ENCODE measurements at regions not wholly inside any gene's neighbourhood (a gene's known extent, or its start where the extent isn't known, plus 50 kb on each side); places are given as distances from the start of the nearest gene placed in this dataset.
"Not testable (repeated sequence)": the region's sequence is repeated elsewhere in the genome, so short reads cannot be mapped to it uniquely, and the experiment has no call there.

GRCh38 chr6:74048387-74048786, 352.4 kb downstream of the CD109 start:
- no peaks in the 10 kb centered on the region for H3K27me3 ChIP-seq (ENCODE audit: control insufficient read depth in 1 of 2, insufficient read depth in 2 of 2, low read length in 2 of 2)
- H3K27ac ChIP-seq (ENCODE audit: low read length), result no peak overlapping the region
- no peaks in the 10 kb centered on the region for H3K4me1 ChIP-seq (ENCODE audit: control insufficient read depth, insufficient read depth, low read length)
- H3K4me3 ChIP-seq (ENCODE audit: low read length in 2 of 2), result no peak overlapping the region
- no peaks in the 10 kb centered on the region for H3K9me3 ChIP-seq (ENCODE audit: control insufficient read depth in 2 of 2, low read length in 2 of 2)
- H3K36me3 ChIP-seq (ENCODE audit: control insufficient read depth in 2 of 2, insufficient read depth in 2 of 2, low read length in 2 of 2), result no peaks in the 10 kb centered on the region
- no peak overlapping the region for H3K9ac ChIP-seq (ENCODE audit: low read length in 2 of 2)

GRCh38 chr6:74044417-74045096, 348.6 kb downstream of the CD109 start:
- no peaks in the 10 kb centered on the region for H3K4me1 ChIP-seq (ENCODE audit: control insufficient read depth, insufficient read depth, low read length)
- no peaks in the 10 kb centered on the region for H3K9me3 ChIP-seq (ENCODE audit: control insufficient read depth in 2 of 2, low read length in 2 of 2)
- no peaks in the 10 kb centered on the region for H3K36me3 ChIP-seq (ENCODE audit: control insufficient read depth in 2 of 2, insufficient read depth in 2 of 2, low read length in 2 of 2)
- no peak overlapping the region for H3K9ac ChIP-seq (ENCODE audit: low read length in 2 of 2)
- no peak overlapping the region for H3K4me3 ChIP-seq (ENCODE audit: low read length in 2 of 2)
- no peak overlapping the region for H3K27ac ChIP-seq (ENCODE audit: low read length)
- no peaks in the 10 kb centered on the region for H3K27me3 ChIP-seq (ENCODE audit: control insufficient read depth in 1 of 2, insufficient read depth in 2 of 2, low read length in 2 of 2)

DNA sequence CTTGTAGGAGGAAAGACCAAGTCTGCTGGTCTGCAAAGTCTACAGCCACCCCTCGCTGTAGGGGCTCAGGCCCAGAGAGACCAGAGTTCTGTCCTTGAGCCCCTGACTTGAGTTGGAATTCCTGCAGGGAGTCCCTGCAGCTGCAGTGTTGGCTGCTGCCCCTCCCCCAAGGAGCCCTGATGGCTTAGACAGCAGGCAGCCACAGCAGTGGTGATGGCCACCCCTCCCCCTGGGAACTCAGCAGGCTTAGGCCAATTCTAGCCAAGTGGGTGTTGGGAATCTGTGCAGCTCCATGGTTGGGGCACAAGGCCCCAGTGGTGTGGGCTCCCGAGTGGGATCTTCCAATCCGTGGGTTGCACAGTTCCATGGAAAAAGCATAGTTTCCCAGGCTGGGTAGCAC, 345.4 kb downstream of the CD109 start:
- no peaks in the 10 kb centered on the region for H3K9me3 ChIP-seq (ENCODE audit: control insufficient read depth in 2 of 2, low read length in 2 of 2)
- no peaks in the 10 kb centered on the region for H3K36me3 ChIP-seq (ENCODE audit: control insufficient read depth in 2 of 2, insufficient read depth in 2 of 2, low read length in 2 of 2)
- no peak overlapping the region for H3K9ac ChIP-seq (ENCODE audit: low read length in 2 of 2)
- H3K27ac ChIP-seq (ENCODE audit: low read length), result no peak overlapping the region
- H3K4me3 ChIP-seq (ENCODE audit: low read length in 2 of 2), result no peak overlapping the region
- no peaks in the 10 kb centered on the region for H3K27me3 ChIP-seq (ENCODE audit: control insufficient read depth in 1 of 2, insufficient read depth in 2 of 2, low read length in 2 of 2)
- no peaks in the 10 kb centered on the region for H3K4me1 ChIP-seq (ENCODE audit: control insufficient read depth, insufficient read depth, low read length)

- H3K36me3 ChIP-seq (ENCODE audit: control insufficient read depth in 2 of 2, insufficient read depth in 2 of 2, low read length in 2 of 2), result no peaks in the 10 kb centered on the region
- no peaks in the 10 kb centered on the region for H3K4me1 ChIP-seq (ENCODE audit: control insufficient read depth, insufficient read depth, low read length)
- H3K27ac ChIP-seq (ENCODE audit: low read length), result no peak overlapping the region
- no peak overlapping the region for H3K9ac ChIP-seq (ENCODE audit: low read length in 2 of 2)
- H3K4me3 ChIP-seq (ENCODE audit: low read length in 2 of 2), result no peak overlapping the region
- H3K9me3 ChIP-seq (ENCODE audit: control insufficient read depth in 2 of 2, low read length in 2 of 2), result peaks cover 0 to 4% of the 10 kb centered on the region in 2 donors
- H3K27me3 ChIP-seq (ENCODE audit: control insufficient read depth in 1 of 2, insufficient read depth in 2 of 2, low read length in 2 of 2), result no peaks in the 10 kb centered on the region
Measured at GRCh38 chr6:74018825-74019224, 322.8 kb downstream of the CD109 start.

DNA sequence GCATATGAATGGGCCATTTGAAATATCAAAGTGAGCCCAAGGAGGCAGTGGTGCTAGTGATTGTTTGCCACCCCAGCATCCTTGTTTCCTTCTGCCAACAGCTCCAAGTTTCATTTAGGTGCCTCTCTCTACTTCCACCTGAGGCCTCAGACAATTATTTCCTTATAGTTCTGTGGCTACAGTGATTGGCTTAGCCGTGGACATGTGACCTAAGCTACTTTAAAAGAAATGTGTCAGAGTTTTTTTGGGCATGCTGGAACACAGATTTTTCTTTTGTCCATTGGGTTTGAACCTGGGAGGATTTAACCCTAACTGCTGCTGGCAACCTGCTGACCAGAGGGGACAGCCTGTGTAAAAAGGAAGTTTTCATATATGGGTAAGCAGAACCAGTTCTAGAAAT, 319.4 kb downstream of the CD109 start:
- H3K4me3 ChIP-seq (ENCODE audit: low read length in 2 of 2), result no peak overlapping the region
- H3K4me1 ChIP-seq (ENCODE audit: control insufficient read depth, insufficient read depth, low read length), result no peaks in the 10 kb centered on the region
- H3K27ac ChIP-seq (ENCODE audit: low read length), result no peak overlapping the region
- H3K36me3 ChIP-seq (ENCODE audit: control insufficient read depth in 2 of 2, insufficient read depth in 2 of 2, low read length in 2 of 2), result no peaks in the 10 kb centered on the region
- no peaks in the 10 kb centered on the region for H3K27me3 ChIP-seq (ENCODE audit: control insufficient read depth in 1 of 2, insufficient read depth in 2 of 2, low read length in 2 of 2)
- peaks cover 0 to 4% of the 10 kb centered on the region in 2 donors for H3K9me3 ChIP-seq (ENCODE audit: control insufficient read depth in 2 of 2, low read length in 2 of 2)
- no peak overlapping the region for H3K9ac ChIP-seq (ENCODE audit: low read length in 2 of 2)

DNA sequence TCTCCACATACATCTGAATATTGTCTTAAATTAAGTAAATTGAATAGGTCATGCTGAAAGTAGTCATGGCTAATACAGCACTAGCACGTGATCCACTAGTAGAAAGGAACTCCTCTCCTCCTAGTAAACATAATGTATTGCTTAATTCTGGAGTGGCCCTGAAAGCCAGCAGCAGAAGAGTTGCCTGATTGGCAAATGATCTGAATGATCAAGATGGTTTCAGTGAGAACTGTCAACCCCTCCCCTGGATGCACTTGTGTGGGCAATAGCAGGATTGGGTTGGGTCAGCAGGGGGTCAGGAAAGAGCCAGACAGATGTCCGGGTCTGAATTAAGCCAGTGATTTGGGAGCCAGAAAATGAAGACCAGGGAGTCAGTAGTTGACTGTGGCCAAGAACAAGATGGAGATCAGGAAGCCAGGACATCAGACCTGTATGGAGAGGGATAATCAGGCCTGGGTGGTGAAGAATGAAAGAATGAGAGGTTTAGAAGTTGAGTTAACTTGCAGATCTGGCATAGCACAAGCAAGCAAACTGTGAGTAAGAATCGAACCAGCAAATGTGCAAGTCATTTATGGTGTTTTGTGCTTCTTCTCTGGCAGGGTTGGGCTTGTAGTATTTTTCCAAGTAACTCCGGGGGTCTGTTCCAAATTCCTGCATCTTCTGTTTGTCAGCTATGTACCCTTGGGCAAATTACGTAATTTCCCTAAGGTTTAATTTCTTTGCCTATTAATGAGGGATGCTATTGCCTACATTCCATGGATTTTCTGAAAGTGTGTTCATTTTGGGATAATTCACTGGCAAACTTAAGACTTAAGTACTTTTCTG, 304.9 kb downstream of the CD109 start:
- H3K27me3 ChIP-seq (ENCODE audit: control insufficient read depth in 1 of 2, insufficient read depth in 2 of 2, low read length in 2 of 2), result no peaks in the 10 kb centered on the region
- no peaks in the 10 kb centered on the region for H3K9me3 ChIP-seq (ENCODE audit: control insufficient read depth in 2 of 2, low read length in 2 of 2)
- H3K4me1 ChIP-seq (ENCODE audit: control insufficient read depth, insufficient read depth, low read length), result no peaks in the 10 kb centered on the region
- H3K36me3 ChIP-seq (ENCODE audit: control insufficient read depth in 2 of 2, insufficient read depth in 2 of 2, low read length in 2 of 2), result no peaks in the 10 kb centered on the region
- H3K27ac ChIP-seq (ENCODE audit: low read length), result no peak overlapping the region
- H3K9ac ChIP-seq (ENCODE audit: low read length in 2 of 2), result no peak overlapping the region
- no peak overlapping the region for H3K4me3 ChIP-seq (ENCODE audit: low read length in 2 of 2)

DNA sequence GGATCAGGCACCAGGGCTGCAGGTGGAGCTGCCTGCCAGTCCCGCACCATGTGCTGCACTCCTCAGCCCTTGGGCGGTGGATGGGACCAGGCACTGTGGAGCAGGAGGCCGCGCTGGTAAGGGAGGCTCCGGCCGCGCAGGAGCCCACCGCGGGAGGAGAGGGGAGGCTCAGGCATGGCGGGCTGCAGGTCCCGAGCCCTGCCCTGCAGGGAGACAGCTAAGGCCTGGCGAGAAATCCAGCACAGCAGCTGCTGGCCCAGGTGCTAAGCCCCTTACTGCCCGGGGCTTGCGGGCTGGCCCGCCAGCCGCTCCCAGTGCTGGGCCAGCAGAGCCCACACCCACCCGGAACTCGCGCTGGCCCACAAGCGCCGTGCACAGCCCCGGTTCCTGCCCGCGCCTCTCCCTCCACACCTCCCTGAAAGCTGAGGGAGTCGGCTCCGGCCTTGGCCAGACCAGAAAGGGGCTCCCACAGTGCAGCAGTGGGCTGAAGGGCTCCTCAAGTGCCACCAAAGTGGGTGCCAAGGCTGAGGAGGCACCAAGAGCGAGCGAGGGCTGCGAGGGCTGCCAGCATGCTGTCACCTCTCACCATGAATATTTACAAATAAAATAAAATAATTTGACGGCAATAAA, 294.7 kb downstream of the CD109 start:
- not testable (repeated sequence) for H3K9ac ChIP-seq (ENCODE audit: low read length in 2 of 2); H3K27ac ChIP-seq (ENCODE audit: low read length); H3K9me3 ChIP-seq (ENCODE audit: control insufficient read depth in 2 of 2, low read length in 2 of 2); H3K36me3 ChIP-seq (ENCODE audit: control insufficient read depth in 2 of 2, insufficient read depth in 2 of 2, low read length in 2 of 2); H3K4me3 ChIP-seq (ENCODE audit: low read length in 2 of 2); H3K4me1 ChIP-seq (ENCODE audit: control insufficient read depth, insufficient read depth, low read length); H3K27me3 ChIP-seq (ENCODE audit: control insufficient read depth in 1 of 2, insufficient read depth in 2 of 2, low read length in 2 of 2)

DNA sequence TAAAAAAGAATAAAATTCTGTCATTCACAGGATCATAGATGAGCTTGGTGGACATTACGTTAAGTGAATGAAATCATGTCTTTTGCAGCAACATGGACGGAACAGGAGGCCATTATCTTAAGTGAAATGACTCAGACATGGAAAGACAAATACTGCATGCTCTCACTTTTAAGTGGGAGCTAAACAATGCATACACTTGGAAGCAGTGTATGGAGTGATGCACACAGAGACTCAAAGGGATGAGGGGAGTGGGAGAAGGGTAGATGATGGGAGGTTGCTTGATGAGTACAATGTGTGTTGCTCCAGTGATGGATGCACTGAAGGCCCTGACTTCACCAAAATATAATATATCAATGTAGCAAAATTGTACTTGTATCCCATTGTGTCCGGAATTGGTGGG, 293.4 kb downstream of the CD109 start:
- Histone ChIP-seq H3K9me3 (ENCODE audit: control insufficient read depth in 2 of 2, low read length in 2 of 2) (no peaks in the 10 kb centered on the region), H3K27me3 (ENCODE audit: control insufficient read depth in 1 of 2, insufficient read depth in 2 of 2, low read length in 2 of 2) (no peaks in the 10 kb centered on the region), H3K4me3 (ENCODE audit: low read length in 2 of 2) (no peak overlapping the region)

DNA sequence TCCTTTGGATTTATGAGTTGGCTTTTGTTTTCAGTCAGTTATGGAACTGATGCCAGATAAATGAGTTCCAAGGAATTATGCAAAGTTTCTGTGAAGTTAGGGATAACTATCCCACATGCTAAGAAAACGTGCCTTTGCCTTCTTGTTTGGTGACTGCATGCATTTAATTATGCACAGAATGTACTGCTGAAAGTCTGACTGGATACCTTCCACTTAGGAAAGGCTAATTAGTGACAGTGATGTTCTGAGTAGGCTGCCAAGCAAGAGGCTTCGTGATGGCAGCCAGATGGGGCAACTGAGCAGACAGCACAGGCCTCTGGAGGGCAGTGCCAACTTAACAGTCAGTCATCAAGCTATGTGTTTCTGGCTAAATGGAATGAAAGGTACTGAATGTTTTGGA, 289.9 kb downstream of the CD109 start:
- H3K27me3 ChIP-seq (ENCODE audit: control insufficient read depth in 1 of 2, insufficient read depth in 2 of 2, low read length in 2 of 2), result no peaks in the 10 kb centered on the region
- no peak overlapping the region for H3K4me3 ChIP-seq (ENCODE audit: low read length in 2 of 2)
- no peaks in the 10 kb centered on the region for H3K9me3 ChIP-seq (ENCODE audit: control insufficient read depth in 2 of 2, low read length in 2 of 2)
- H3K36me3 ChIP-seq (ENCODE audit: control insufficient read depth in 2 of 2, insufficient read depth in 2 of 2, low read length in 2 of 2), result no peaks in the 10 kb centered on the region
- no peaks in the 10 kb centered on the region for H3K4me1 ChIP-seq (ENCODE audit: control insufficient read depth, insufficient read depth, low read length)
- no peak overlapping the region for H3K9ac ChIP-seq (ENCODE audit: low read length in 2 of 2)
- no peak overlapping the region for H3K27ac ChIP-seq (ENCODE audit: low read length)

More for the DNA sequence above, 293.4 kb downstream of the CD109 start:
- Histone ChIP-seq H3K9ac (ENCODE audit: low read length in 2 of 2) (no peak overlapping the region), H3K36me3 (ENCODE audit: control insufficient read depth in 2 of 2, insufficient read depth in 2 of 2, low read length in 2 of 2) (no peaks in the 10 kb centered on the region), H3K27ac (ENCODE audit: low read length) (no peak overlapping the region), H3K4me1 (ENCODE audit: control insufficient read depth, insufficient read depth, low read length) (no peaks in the 10 kb centered on the region)

GRCh38 chr6:73984571-73985210, 288.7 kb downstream of the CD109 start:
- no peak overlapping the region for H3K9ac ChIP-seq (ENCODE audit: low read length in 2 of 2)
- no peaks in the 10 kb centered on the region for H3K9me3 ChIP-seq (ENCODE audit: control insufficient read depth in 2 of 2, low read length in 2 of 2)
- H3K36me3 ChIP-seq (ENCODE audit: control insufficient read depth in 2 of 2, insufficient read depth in 2 of 2, low read length in 2 of 2), result no peaks in the 10 kb centered on the region
- no peak overlapping the region for H3K27ac ChIP-seq (ENCODE audit: low read length)
- no peaks in the 10 kb centered on the region for H3K4me1 ChIP-seq (ENCODE audit: control insufficient read depth, insufficient read depth, low read length)
- H3K27me3 ChIP-seq (ENCODE audit: control insufficient read depth in 1 of 2, insufficient read depth in 2 of 2, low read length in 2 of 2), result no peaks in the 10 kb centered on the region
- no peak overlapping the region for H3K4me3 ChIP-seq (ENCODE audit: low read length in 2 of 2)

All from stomach smooth muscle (tissue), 2 donors.